Endothelial cell of umbilical vein (primary cell): ENCODE measurements at regions not wholly inside any gene's neighbourhood (a gene's known extent, or its start where the extent isn't known, plus 50 kb on each side); places are given as distances from the start of the nearest gene placed in this dataset.

ENCODE experiments used
- BruUV-seq: library from RNA; stranded (reverse); fragments of 400-500 nt; replicated peaks from 2 replicates; lab custom pipeline; 2021; lab: Mats Ljungman, UMichigan
- CTCF ChIA-PET: fragments of 300-600, 350-600 bp; sonication (Branson Sonifier 250); formaldehyde crosslinking; loops from one replicate; lab custom pipeline; 2021; ENCODE audit warnings: antibody characterized with exemption, inconsistent platforms; lab: Charles Lee
- POLR2A ChIA-PET: fragments of 300-600, 350-600 bp; sonication (Branson Sonifier 250); formaldehyde crosslinking; loops from one replicate; lab custom pipeline; 2021; ENCODE audit warnings: antibody characterized with exemption, inconsistent platforms; lab: Charles Lee
- DNase-seq: peaks from one replicate; pipeline ENCODE4 v3.0.0-alpha.2; 2011; ENCODE audit warnings: low read depth, low spot score
- FAIRE-seq: peaks from 2 replicates; lab custom pipeline; 2011; peaks lifted over from hg19 to GRCh38; lab: Jason Lieb, UNC
- H2AFZ ChIP-seq: 2 replicates; pipeline ENCODE4 v1.6.0; 2012; ENCODE audit warnings: low read depth, low read length, control low read depth, inconsistent platforms
- H3K27ac ChIP-seq: 2 replicates; pipeline ENCODE4 v1.5.1; 2011; ENCODE audit warnings: low read depth, mild to moderate bottlenecking, control low read depth, low read length, moderate library complexity; ENCODE audit not compliant: insufficient read depth
- H3K27me3 ChIP-seq, 2 experiments: 2 replicates each; pipeline versions ENCODE4 v1.6.0 to v1.6.1; 2011; ENCODE audit warnings: low read length in 2 of 2, mixed read lengths in 1 of 2; ENCODE audit not compliant: control insufficient read depth in 2 of 2, insufficient read depth in 2 of 2
- H3K36me3 ChIP-seq, 2 experiments: 2 replicates in 1 of 2; 3 replicates in 1 of 2; pipeline ENCODE4 v1.5.1; 2011; ENCODE audit warnings: low read length in 2 of 2, mild to moderate bottlenecking in 1 of 2, moderate library complexity in 1 of 2; ENCODE audit not compliant: control insufficient read depth in 2 of 2, insufficient read depth in 2 of 2; ENCODE audit errors: extremely low read depth in 1 of 2
- H3K4me1 ChIP-seq: 3 replicates; pipeline ENCODE4 v1.5.1; 2011; ENCODE audit warnings: mild to moderate bottlenecking, low read length; ENCODE audit not compliant: control insufficient read depth, insufficient read depth; ENCODE audit errors: extremely low read depth
- H3K4me2 ChIP-seq: 2 replicates; pipeline ENCODE4 v1.6.1; 2011; ENCODE audit warnings: low read length, control low read depth, mixed read lengths; ENCODE audit not compliant: insufficient read depth
- H3K4me3 ChIP-seq, 3 experiments: fragments of 200-600 bp in 1 of 3; sonication (generic), shearing (Covaris generic) in 1 of 3; replicated peaks in 1 of 3; 2 replicates each; pipeline ENCODE4 v1.5.1; 2011 to 2016; ENCODE audit warnings: control low read depth in 3 of 3, low read length in 3 of 3, mild to moderate bottlenecking in 2 of 3, inconsistent platforms in 1 of 3, low read depth in 1 of 3, moderate library complexity in 1 of 3; ENCODE audit not compliant: insufficient read depth in 1 of 3
- H3K79me2 ChIP-seq: 2 replicates; pipeline ENCODE4 v1.6.0; 2012; ENCODE audit warnings: low read length, inconsistent platforms; ENCODE audit not compliant: control insufficient read depth, insufficient read depth
- H3K9ac ChIP-seq: replicated peaks from 2 replicates; pipeline ENCODE3; 2011; ENCODE audit warnings: low read length, control low read depth; ENCODE audit not compliant: insufficient read depth; ENCODE audit errors: extremely low read depth
- H3K9me1 ChIP-seq: replicated peaks from 3 replicates; pipeline ENCODE4 v1.6.0; 2011; ENCODE audit warnings: mild to moderate bottlenecking, low read length; ENCODE audit not compliant: control insufficient read depth, insufficient read depth; ENCODE audit errors: extremely low read depth
- H3K9me3 ChIP-seq: replicated peaks from 2 replicates; pipeline ENCODE4 v1.5.1; 2012; ENCODE audit warnings: low read length, inconsistent platforms; ENCODE audit not compliant: control insufficient read depth, insufficient read depth
- H4K20me1 ChIP-seq: replicated peaks from 2 replicates; pipeline ENCODE3; 2011; ENCODE audit warnings: mild to moderate bottlenecking, low read length; ENCODE audit not compliant: control insufficient read depth, insufficient read depth; ENCODE audit errors: extremely low read depth
- EZH2 ChIP-seq: IDR thresholded peaks from 2 replicates; pipeline ENCODE4 v1.6.1; 2012; ENCODE audit warnings: borderline replicate concordance, low read depth, mild to moderate bottlenecking, moderate library complexity, low read length, inconsistent platforms; ENCODE audit not compliant: severe bottlenecking
- FOS ChIP-seq: IDR thresholded peaks from 2 replicates; pipeline ENCODE4 v1.6.1; 2011; ENCODE audit warnings: mild to moderate bottlenecking, low read length, moderate library complexity, borderline replicate concordance; ENCODE audit not compliant: insufficient read depth
- GATA2 ChIP-seq: IDR thresholded peaks from 2 replicates; pipeline ENCODE4 v1.7.0; 2011; ENCODE audit warnings: low read depth, mild to moderate bottlenecking, moderate library complexity, mixed read lengths, low read length; ENCODE audit not compliant: insufficient read length, insufficient read depth
- JUN ChIP-seq: IDR thresholded peaks from 2 replicates; pipeline ENCODE4 v1.6.1; 2011; ENCODE audit warnings: borderline replicate concordance, low read depth; ENCODE audit not compliant: insufficient read length, insufficient read depth
- MYC ChIP-seq: IDR thresholded peaks from one replicate; pipeline ENCODE4 v1.6.1; 2011; ENCODE audit warnings: mild to moderate bottlenecking, low read depth, low read length
- POLR2A ChIP-seq: IDR thresholded peaks from 2 replicates; pipeline ENCODE4 v1.6.1; 2012; ENCODE audit warnings: low read depth, mild to moderate bottlenecking, control low read depth, low read length
- POLR2AphosphoS5 ChIP-seq: IDR thresholded peaks from 2 replicates; pipeline ENCODE4 v1.6.1; 2012; ENCODE audit warnings: low read depth, mild to moderate bottlenecking, control low read depth, low read length, moderate library complexity; ENCODE audit not compliant: insufficient read depth
- dilution Hi-C: fragments of 300-500 bp; cut with MboI; formaldehyde crosslinking; loops from one replicate; pipeline ENCODE4 v1.15.0; 2019; ENCODE audit warnings: low sequenced_read_pairs; ENCODE audit not compliant: extremely low pct_ligation_motif_present
- intact Hi-C: fragments of 100-400 bp; cut with micrococcal nuclease; formaldehyde crosslinking; loops from one replicate; pipeline ENCODE4 v1.10.0; 2022
- TF ChIP-seq, protein P1 (sequence below): IDR thresholded peaks from 2 replicates; pipeline ENCODE4 v1.6.1; 2011; ENCODE audit not compliant: insufficient read depth, insufficient read length
- TF ChIP-seq, protein P2 (sequence below), 2 donors: IDR thresholded peaks; 1 replicate in 1 of 2; 2 replicates in 1 of 2; pipeline ENCODE4 v1.5.1; 2011; ENCODE audit warnings: low read length in 2 of 2, mild to moderate bottlenecking in 2 of 2, moderate library complexity in 2 of 2, control low read depth in 1 of 2, inconsistent platforms in 1 of 2, low read depth in 1 of 2; ENCODE audit not compliant: insufficient read depth in 1 of 2; ENCODE audit errors: extremely low read depth in 1 of 2

DNA sequence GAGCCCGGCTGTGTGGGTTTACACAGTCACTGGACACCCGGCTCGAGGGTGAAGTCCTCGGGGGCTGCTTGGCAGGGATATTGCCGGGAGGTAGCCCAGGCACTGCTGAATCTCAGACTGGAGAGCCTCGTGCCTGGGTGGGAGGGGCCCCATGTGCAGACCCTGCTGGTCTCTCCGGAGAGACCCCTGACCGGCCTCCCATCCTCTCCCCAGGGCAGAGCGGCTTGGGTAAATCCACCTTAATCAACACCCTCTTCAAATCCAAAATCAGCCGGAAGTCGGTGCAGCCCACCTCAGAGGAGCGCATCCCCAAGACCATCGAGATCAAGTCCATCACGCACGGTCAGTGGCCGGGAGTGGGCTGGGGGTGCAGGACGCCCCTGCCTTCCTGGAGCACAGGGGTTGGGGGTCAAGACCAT, 346.5 kb downstream of the SEC14L1 start:
- Histone ChIP-seq H3K4me3 (no peak overlapping the region), H2AFZ (no peak overlapping the region), H3K4me2 (no peak overlapping the region), H3K79me2 (peaks cover 7% of the 10 kb centered on the region), H3K27me3 (no peaks in the 10 kb centered on the region), H3K27ac (no peak overlapping the region), H3K36me3 (peaks cover 2 to 14% of the 10 kb centered on the region in 2 experiments), H3K9me1 (no peaks in the 10 kb centered on the region), H3K4me1 (no peaks in the 10 kb centered on the region), H4K20me1 (no peaks in the 10 kb centered on the region), H3K9me3 (no peaks in the 10 kb centered on the region), H3K9ac (no peak overlapping the region)
- ChIA-PET POLR2A (no interaction called here), CTCF (no interaction called here)
- FAIRE-seq (no peak), DNase-seq (no peak)
- TF ChIP-seq POLR2AphosphoS5, result no peak
- no peak for TF ChIP-seq GATA2
- TF ChIP-seq FOS, result no peak
- no peak for TF ChIP-seq POLR2A
- TF ChIP-seq JUN, result no peak
- TF ChIP-seq, protein P1, sequence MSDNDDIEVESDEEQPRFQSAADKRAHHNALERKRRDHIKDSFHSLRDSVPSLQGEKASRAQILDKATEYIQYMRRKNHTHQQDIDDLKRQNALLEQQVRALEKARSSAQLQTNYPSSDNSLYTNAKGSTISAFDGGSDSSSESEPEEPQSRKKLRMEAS, result no peak
- no peak for TF ChIP-seq MYC
- no peak for TF ChIP-seq EZH2
- TF ChIP-seq, protein P2, sequence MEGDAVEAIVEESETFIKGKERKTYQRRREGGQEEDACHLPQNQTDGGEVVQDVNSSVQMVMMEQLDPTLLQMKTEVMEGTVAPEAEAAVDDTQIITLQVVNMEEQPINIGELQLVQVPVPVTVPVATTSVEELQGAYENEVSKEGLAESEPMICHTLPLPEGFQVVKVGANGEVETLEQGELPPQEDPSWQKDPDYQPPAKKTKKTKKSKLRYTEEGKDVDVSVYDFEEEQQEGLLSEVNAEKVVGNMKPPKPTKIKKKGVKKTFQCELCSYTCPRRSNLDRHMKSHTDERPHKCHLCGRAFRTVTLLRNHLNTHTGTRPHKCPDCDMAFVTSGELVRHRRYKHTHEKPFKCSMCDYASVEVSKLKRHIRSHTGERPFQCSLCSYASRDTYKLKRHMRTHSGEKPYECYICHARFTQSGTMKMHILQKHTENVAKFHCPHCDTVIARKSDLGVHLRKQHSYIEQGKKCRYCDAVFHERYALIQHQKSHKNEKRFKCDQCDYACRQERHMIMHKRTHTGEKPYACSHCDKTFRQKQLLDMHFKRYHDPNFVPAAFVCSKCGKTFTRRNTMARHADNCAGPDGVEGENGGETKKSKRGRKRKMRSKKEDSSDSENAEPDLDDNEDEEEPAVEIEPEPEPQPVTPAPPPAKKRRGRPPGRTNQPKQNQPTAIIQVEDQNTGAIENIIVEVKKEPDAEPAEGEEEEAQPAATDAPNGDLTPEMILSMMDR (IDR thresholded peaks at IDR 0.05; ENCODE audit: extremely low read depth in 1 of 2, insufficient read depth in 1 of 2, low read depth in 1 of 2, low read length in 2 of 2), result no peak
- dilution Hi-C loops, result no loop called here
- intact Hi-C loops, result no loop called here
- no TSS peak for BruUV-seq
